ENCODE measurements at regions not wholly inside any gene's neighbourhood (a gene's known extent, or its start where the extent isn't known, plus 50 kb on each side); places are given as distances from the start of the nearest gene placed in this dataset.
A peak's percentile ranks its signal among the peaks of the same experiment; 100 is the strongest.

- H3K36me3 Mint-ChIP-seq: no peaks in the 10 kb centered on the region
- H3K4me3 Mint-ChIP-seq: no peak overlapping the region
- DNase-seq: no peak
- peaks cover 0 to 3% (median 0%) of the 10 kb centered on the region in 4 donors for H3K4me1 Mint-ChIP-seq
- POLR2A ChIA-PET: no interaction called here
- H3K27me3 Mint-ChIP-seq: no peaks in the 10 kb centered on the region
- peaks cover 0 to 10% (median 0%) of the 10 kb centered on the region in 9 donors for H3K9me3 Mint-ChIP-seq
- ATAC-seq: no peak
- H3K27ac Mint-ChIP-seq: no peak overlapping the region
Observed at GRCh38 chr3:177760803-177761202, 563.5 kb upstream of the TBL1XR1 start.

GRCh38 chr3:177764377-177764912 lies 567.2 kb upstream of the TBL1XR1 start:
- Mint-ChIP-seq H3K4me3 (no peak overlapping the region), H3K27me3 (no peaks in the 10 kb centered on the region), H3K4me1 (peaks cover 0 to 3% (median 0%) of the 10 kb centered on the region in 4 donors), H3K36me3 (peaks cover 0 to 11% (median 8%) of the 10 kb centered on the region in 3 donors), H3K9me3 (peaks cover 7 to 21% (median 18%) of the 10 kb centered on the region in 9 donors), H3K27ac (no peak overlapping the region)
- POLR2A ChIA-PET: no interaction called here
- ATAC-seq (no peak), DNase-seq (no peak)

GRCh38 chr3:177764933-177765332 lies 567.7 kb upstream of the TBL1XR1 start:
- POLR2A ChIA-PET: no interaction called here
- H3K4me1 Mint-ChIP-seq: peaks cover 0 to 3% (median 0%) of the 10 kb centered on the region in 4 donors
- DNase-seq: no peak
- H3K27me3 Mint-ChIP-seq: no peaks in the 10 kb centered on the region
- ATAC-seq: no peak
- H3K4me3 Mint-ChIP-seq: no peak overlapping the region
- no peak overlapping the region for H3K27ac Mint-ChIP-seq
- H3K36me3 Mint-ChIP-seq: peaks cover 0 to 14% (median 9%) of the 10 kb centered on the region in 3 donors
- H3K9me3 Mint-ChIP-seq: peaks cover 7 to 25% (median 18%) of the 10 kb centered on the region in 9 donors

DNA sequence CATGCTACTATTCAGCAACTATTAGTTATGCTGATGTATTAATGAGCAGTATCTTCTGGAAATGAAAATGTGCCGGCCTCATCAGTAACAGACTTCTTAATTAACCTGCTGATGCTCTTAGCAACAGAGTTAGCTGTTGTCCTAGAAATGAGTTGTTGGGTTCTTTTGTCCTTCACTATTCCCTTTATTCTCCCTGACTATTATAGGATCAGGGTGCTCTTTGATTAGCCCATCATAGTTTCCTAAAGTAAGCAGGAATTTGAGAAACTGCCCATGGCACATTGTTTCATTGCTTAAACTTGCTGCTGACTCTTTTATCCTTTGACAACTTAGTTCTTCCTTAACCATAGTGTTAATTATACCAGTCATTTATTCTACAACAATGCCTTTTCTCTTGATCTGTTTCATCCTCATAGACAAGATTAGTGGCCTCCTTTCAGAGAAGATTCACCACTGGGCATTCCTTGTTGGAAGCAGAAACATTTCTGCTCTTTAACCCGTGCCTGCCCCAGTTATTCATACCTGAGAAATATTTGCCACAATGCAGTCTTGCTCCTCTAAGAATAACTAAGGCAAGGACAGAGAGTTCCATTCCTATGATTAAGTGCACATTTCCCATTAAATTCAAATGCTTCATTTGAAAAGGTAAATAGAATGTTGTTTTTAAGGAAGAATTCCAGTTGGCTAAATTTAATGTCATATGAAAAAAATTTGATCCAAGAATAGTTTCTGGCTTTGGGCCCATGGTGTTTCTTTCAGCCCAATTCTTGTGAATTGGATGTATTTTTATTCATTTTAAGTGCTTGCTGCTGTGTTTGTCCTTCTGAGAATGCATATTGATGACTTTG lies 573.3 kb upstream of the TBL1XR1 start:
- H3K9me3 Mint-ChIP-seq: peaks cover 9 to 26% (median 13%) of the 10 kb centered on the region in 9 donors
- ATAC-seq: no peak
- POLR2A ChIA-PET: no interaction called here
- H3K27me3 Mint-ChIP-seq: no peaks in the 10 kb centered on the region
- no peak overlapping the region for H3K4me3 Mint-ChIP-seq
- no peak for DNase-seq
- peaks cover 0 to 10% (median 2%) of the 10 kb centered on the region in 4 donors for H3K4me1 Mint-ChIP-seq
- H3K36me3 Mint-ChIP-seq: peaks cover 0 to 14% (median 9%) of the 10 kb centered on the region in 3 donors
- H3K27ac Mint-ChIP-seq: no peak overlapping the region

- Mint-ChIP-seq H3K36me3 (peaks cover 0 to 14% (median 9%) of the 10 kb centered on the region in 3 donors), H3K27ac (no peak overlapping the region), H3K27me3 (no peaks in the 10 kb centered on the region), H3K4me3 (no peak overlapping the region), H3K4me1 (peaks cover 0 to 10% (median 2%) of the 10 kb centered on the region in 4 donors), H3K9me3 (peaks cover 9 to 26% (median 13%) of the 10 kb centered on the region in 9 donors)
- no peak for ATAC-seq
- no peak for DNase-seq
- POLR2A ChIA-PET: no interaction called here
Observed at GRCh38 chr3:177771780-177772179, 574.5 kb upstream of the TBL1XR1 start.

GRCh38 chr3:177772908-177773557 lies 575.8 kb upstream of the TBL1XR1 start:
- Mint-ChIP-seq H3K4me3 (no peak overlapping the region), H3K27me3 (no peaks in the 10 kb centered on the region)

DNA sequence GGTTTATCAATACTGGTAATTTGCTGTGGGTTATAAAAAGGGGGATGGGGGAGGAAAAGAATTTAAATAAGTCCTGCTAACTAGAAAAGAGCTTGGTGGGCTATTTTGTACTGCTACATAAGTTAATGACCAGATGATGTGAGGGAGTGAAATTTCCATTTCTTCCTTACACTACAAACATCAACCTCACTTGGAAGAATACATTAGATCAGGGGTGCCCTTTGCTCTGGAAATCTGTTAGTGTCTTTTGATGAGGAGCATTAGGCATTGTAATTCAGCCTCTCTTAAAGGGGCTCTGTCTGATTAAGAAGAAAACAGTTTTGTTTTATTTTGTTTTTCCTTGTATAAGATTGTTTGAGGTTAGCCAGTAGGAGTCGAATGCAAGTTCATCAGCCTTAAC lies 576.4 kb upstream of the TBL1XR1 start:
- POLR2A ChIA-PET: no interaction called here
- peaks cover 7 to 21% (median 13%) of the 10 kb centered on the region in 4 donors for H3K4me1 Mint-ChIP-seq
- H3K4me3 Mint-ChIP-seq: no peak overlapping the region
- ATAC-seq (no peak), DNase-seq (no peak)
- H3K27ac Mint-ChIP-seq: no peak overlapping the region
- H3K36me3 Mint-ChIP-seq: peaks cover 0 to 10% (median 5%) of the 10 kb centered on the region in 3 donors
- no peaks in the 10 kb centered on the region for H3K27me3 Mint-ChIP-seq
- peaks cover 0 to 14% (median 10%) of the 10 kb centered on the region in 9 donors for H3K9me3 Mint-ChIP-seq

More at GRCh38 chr3:177772908-177773557, 575.8 kb upstream of the TBL1XR1 start:
- peaks cover 4 to 14% (median 6%) of the 10 kb centered on the region in 4 donors for H3K4me1 Mint-ChIP-seq
- peaks cover 4 to 19% (median 10%) of the 10 kb centered on the region in 9 donors for H3K9me3 Mint-ChIP-seq
- H3K36me3 Mint-ChIP-seq: peaks cover 0 to 12% (median 6%) of the 10 kb centered on the region in 3 donors
- no peak overlapping the region for H3K27ac Mint-ChIP-seq
- DNase-seq: no peak
- POLR2A ChIA-PET: no interaction called here
- ATAC-seq: no peak

DNA sequence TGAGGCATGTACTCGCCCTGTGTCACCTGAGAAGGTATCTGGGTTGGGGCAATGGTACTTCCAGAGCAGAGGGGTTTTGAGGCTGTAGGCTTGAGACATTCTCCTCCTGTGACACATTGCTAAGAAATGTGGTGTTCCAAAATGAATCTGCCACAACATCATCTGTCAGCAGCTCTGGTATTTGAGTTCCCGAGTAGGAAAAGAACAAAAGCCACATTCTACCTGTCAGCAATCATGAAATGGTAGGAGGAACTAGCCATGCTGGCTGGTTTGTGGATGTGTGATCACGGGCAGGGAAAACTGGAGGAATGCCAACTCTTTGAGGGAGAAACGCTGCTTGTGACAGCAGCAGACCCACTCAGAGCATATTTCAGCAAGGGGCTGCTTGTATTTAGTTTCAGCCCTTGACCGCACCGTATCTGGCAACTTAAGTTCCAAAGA lies 579.4 kb upstream of the TBL1XR1 start:
- POLR2A ChIA-PET: no interaction called here
- Mint-ChIP-seq H3K4me3 (no peak overlapping the region), H3K9me3 (peaks cover 0 to 6% (median 0%) of the 10 kb centered on the region in 9 donors), H3K36me3 (no peaks in the 10 kb centered on the region), H3K4me1 (peaks cover 7 to 27% (median 16%) of the 10 kb centered on the region in 4 donors), H3K27ac (no peak overlapping the region), H3K27me3 (no peaks in the 10 kb centered on the region)
- DNase-seq (no peak), ATAC-seq (no peak)

- Mint-ChIP-seq H3K27me3 (no peaks in the 10 kb centered on the region), H3K27ac (peak overlapping the region in 3 of 10 donors; percentile 22 to 69 (median 24)), H3K4me1 (peaks cover 7 to 27% (median 16%) of the 10 kb centered on the region in 4 donors), H3K36me3 (no peaks in the 10 kb centered on the region), H3K4me3 (no peak overlapping the region), H3K9me3 (peaks cover 0 to 2% (median 0%) of the 10 kb centered on the region in 9 donors)
- POLR2A ChIA-PET: no interaction called here
- ATAC-seq: peak in 1 of 2 donors; percentile 62
- DNase-seq: peak in 5 of 10 donors; percentile 4 to 34 (median 18)
Observed at GRCh38 chr3:177777699-177778098, 580.4 kb upstream of the TBL1XR1 start.

- peaks cover 5 to 20% (median 16%) of the 10 kb centered on the region in 4 donors for H3K4me1 Mint-ChIP-seq
- no peaks in the 10 kb centered on the region for H3K27me3 Mint-ChIP-seq
- peaks cover 0 to 2% (median 0%) of the 10 kb centered on the region in 9 donors for H3K9me3 Mint-ChIP-seq
- H3K36me3 Mint-ChIP-seq: no peaks in the 10 kb centered on the region
- H3K27ac Mint-ChIP-seq: peak overlapping the region in 6 of 10 donors; percentile 34 to 83 (median 62)
- peak overlapping the region in 9 of 10 donors; percentile 6 to 58 (median 30) for H3K4me3 Mint-ChIP-seq
- ATAC-seq (no peak), DNase-seq (peak in 3 of 10 donors; percentile 8 to 18 (median 16))
- POLR2A ChIA-PET: interaction anchor here (0.6 kb wide), 1 partner anchor 385 kb away, joined by 4 read pairs; no protein-coding TSS in a partner anchor
Observed at GRCh38 chr3:177778633-177779032, 581.4 kb upstream of the TBL1XR1 start.

DNA sequence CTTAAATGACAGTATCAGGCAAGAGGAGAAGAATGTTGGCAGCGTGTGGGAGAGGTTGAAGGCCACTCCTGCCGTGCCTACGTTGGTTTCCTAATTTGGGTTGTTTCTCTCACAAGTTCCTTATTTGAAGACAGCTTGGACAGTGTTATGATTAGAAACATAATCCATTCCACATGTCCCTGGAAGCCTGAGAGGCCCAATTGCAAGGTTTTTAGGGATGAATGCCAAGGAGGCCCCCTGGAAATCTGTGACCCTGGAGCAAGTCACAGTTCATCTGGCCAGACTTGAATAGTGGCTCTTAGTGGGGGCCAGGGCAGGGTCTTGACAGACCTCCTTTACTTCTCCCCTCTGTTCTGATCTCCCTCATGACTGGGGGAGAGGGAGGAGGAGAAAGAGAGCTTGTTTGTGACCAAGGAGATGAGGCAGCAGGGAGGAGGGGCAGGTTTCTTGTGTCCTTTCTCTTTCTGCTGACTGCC lies 584.4 kb upstream of the TBL1XR1 start:
- Mint-ChIP-seq H3K27me3 (no peaks in the 10 kb centered on the region), H3K27ac (no peak overlapping the region), H3K36me3 (no peaks in the 10 kb centered on the region), H3K4me1 (peaks cover 10 to 34% (median 27%) of the 10 kb centered on the region in 4 donors), H3K4me3 (no peak overlapping the region), H3K9me3 (peaks cover 0 to 1% (median 0%) of the 10 kb centered on the region in 9 donors)
- ATAC-seq (no peak), DNase-seq (no peak)
- POLR2A ChIA-PET: no interaction called here

GRCh38 chr3:177783338-177783737 lies 586.1 kb upstream of the TBL1XR1 start:
- H3K4me1 Mint-ChIP-seq: peaks cover 7 to 26% (median 23%) of the 10 kb centered on the region in 4 donors
- H3K36me3 Mint-ChIP-seq: no peaks in the 10 kb centered on the region
- no peak for ATAC-seq
- no peak overlapping the region for H3K4me3 Mint-ChIP-seq
- H3K9me3 Mint-ChIP-seq: peaks cover 0 to 1% (median 0%) of the 10 kb centered on the region in 9 donors
- DNase-seq: no peak
- H3K27ac Mint-ChIP-seq: no peak overlapping the region
- POLR2A ChIA-PET: no interaction called here
- no peaks in the 10 kb centered on the region for H3K27me3 Mint-ChIP-seq
